PC-3 (cell line): ENCODE measurements at regions not wholly inside any gene's neighbourhood (a gene's known extent, or its start where the extent isn't known, plus 50 kb on each side); places are given as distances from the start of the nearest gene placed in this dataset.

ENCODE experiments used
- ATAC-seq: fragments of 200-7000 bp; cut with Tn5 transposase; 2 replicates; pipeline ENCODE4 v1.9.1; 2020; ENCODE audit warnings: mild to moderate bottlenecking, moderate library complexity
- BruUV-seq: library from RNA; stranded (reverse); fragments of 400-500 nt; replicated peaks from 2 replicates; lab custom pipeline; 2021; lab: Mats Ljungman, UMichigan
- CTCF ChIA-PET: fragments of 300-600 bp; sonication (Branson Sonifier 250); formaldehyde crosslinking; loops from one replicate; lab custom pipeline; 2022; ENCODE audit warnings: antibody characterized with exemption; lab: Charles Lee
- POLR2A ChIA-PET: fragments of 300-600 bp; sonication (Branson Sonifier 250); formaldehyde crosslinking; loops from one replicate; lab custom pipeline; 2022; ENCODE audit warnings: antibody characterized with exemption; ENCODE audit not compliant: unreplicated experiment; lab: Charles Lee
- DNase-seq: peaks from one replicate; pipeline ENCODE4 v3.0.0-alpha.2; 2015
- H2AFZ ChIP-seq: fragments of 300-600 bp; sonication (generic); 2 replicates; pipeline ENCODE4 v1.6.0; 2016; ENCODE audit warnings: antibody characterized with exemption, low read length
- H3F3A ChIP-seq: fragments of 300-600 bp; sonication (generic); one replicate; pipeline ENCODE4 v1.6.0; 2017; ENCODE audit warnings: antibody characterized with exemption, low read length, control low read depth, mild to moderate bottlenecking; ENCODE audit not compliant: unreplicated experiment
- H3K27ac ChIP-seq: fragments of 300-600 bp; sonication (generic); 2 replicates; pipeline ENCODE4 v1.5.1; 2016; ENCODE audit warnings: mild to moderate bottlenecking, low read length
- H3K27me3 ChIP-seq: fragments of 300-600 bp; sonication (generic); 2 replicates; pipeline ENCODE4 v1.6.1; 2016; ENCODE audit warnings: low read length, mixed read lengths
- H3K36me3 ChIP-seq: fragments of 300-600 bp; sonication (generic); 2 replicates; pipeline ENCODE4 v1.6.1; 2016; ENCODE audit warnings: low read depth, mixed run types, low read length, mixed read lengths
- H3K4me1 ChIP-seq: fragments of 300-600 bp; sonication (generic); 2 replicates; pipeline ENCODE4 v1.5.1; 2016; ENCODE audit warnings: low read length; ENCODE audit not compliant: insufficient read depth
- H3K4me2 ChIP-seq: fragments of 300-600 bp; sonication (generic); 2 replicates; pipeline ENCODE4 v1.6.0; 2016; ENCODE audit warnings: low read length
- H3K4me3 ChIP-seq: fragments of 300-600 bp; sonication (generic); 2 replicates; pipeline ENCODE4 v1.5.1; 2016; ENCODE audit warnings: mild to moderate bottlenecking, low read length, mixed read lengths
- H3K79me2 ChIP-seq: fragments of 300-600 bp; sonication (generic); 2 replicates; pipeline ENCODE4 v1.6.1; 2017; ENCODE audit warnings: low read length, mixed read lengths
- H3K9ac ChIP-seq: fragments of 300-600 bp; sonication (generic); 2 replicates; pipeline ENCODE4 v1.6.0; 2016; ENCODE audit warnings: mild to moderate bottlenecking, low read length
- H3K9me2 ChIP-seq: fragments of 300-600 bp; sonication (generic); replicated peaks from 2 replicates; pipeline ENCODE4 v1.6.1; 2016; ENCODE audit warnings: mixed run types, low read length, mixed read lengths
- H3K9me3 ChIP-seq: fragments of 300-600 bp; sonication (generic); 2 replicates; pipeline ENCODE4 v1.6.1; 2016; ENCODE audit warnings: low read length, mixed read lengths
- H4K20me1 ChIP-seq: fragments of 300-600 bp; sonication (generic); 2 replicates; pipeline ENCODE4 v1.6.1; 2016; ENCODE audit warnings: low read length, mixed read lengths
- EZH2 ChIP-seq: fragments of 300-600 bp; sonication (generic); IDR thresholded peaks from one replicate; pipeline ENCODE4 v1.6.1; 2017; ENCODE audit warnings: antibody characterized with exemption, mild to moderate bottlenecking, low read length; ENCODE audit not compliant: unreplicated experiment
- EZH2phosphoT487 ChIP-seq: fragments of 300-600 bp; sonication (generic); IDR thresholded peaks from 2 replicates; pipeline ENCODE4 v1.6.1; 2018; ENCODE audit warnings: mild to moderate bottlenecking, antibody characterized with exemption, low read length, borderline replicate concordance
- intact Hi-C: fragments of 100-400 bp; cut with micrococcal nuclease; formaldehyde crosslinking; loops from 2 replicates; pipeline ENCODE4 v1.9.0; 2023
- TF ChIP-seq, protein P1 (sequence below): fragments of 300-600 bp; sonication (generic); conservative IDR thresholded peaks from 2 replicates; pipeline ENCODE4 v1.5.1; 2017; ENCODE audit warnings: antibody characterized with exemption, low read depth, mild to moderate bottlenecking, low read length

DNA sequence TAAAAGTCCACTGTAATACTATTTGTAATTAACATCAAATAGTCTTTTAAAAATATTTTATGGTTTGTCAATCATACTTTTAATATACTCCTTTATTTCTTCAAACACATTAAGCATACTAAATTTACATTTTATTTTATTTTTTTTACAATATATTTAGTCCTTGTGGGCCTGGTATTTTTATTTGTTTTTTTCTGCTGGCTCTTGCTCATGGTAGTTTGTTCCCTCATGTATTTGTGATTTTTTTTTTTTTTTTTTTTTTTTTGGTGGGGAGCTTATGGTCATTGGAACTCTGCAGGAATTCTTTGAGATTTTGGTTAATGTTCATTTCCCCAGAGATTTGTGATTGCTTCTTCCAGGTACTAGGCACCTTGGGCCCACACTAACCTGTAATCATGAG, 185.5 kb downstream of the PDGFRA start:
- Histone ChIP-seq H3K4me1 (no peaks in the 10 kb centered on the region), H3K79me2 (no peaks in the 10 kb centered on the region), H4K20me1 (no peaks in the 10 kb centered on the region), H3F3A (no peaks in the 10 kb centered on the region), H3K9me3 (0 out of 2 replicates have a peak, but pooled peaks cover 4% of the 10 kb centered on the region), H3K9me2 (no peaks in the 10 kb centered on the region), H3K36me3 (no peaks in the 10 kb centered on the region), H3K27ac (no peak overlapping the region), H3K9ac (no peak overlapping the region), H3K27me3 (peaks cover 6% of the 10 kb centered on the region; the same call in 1 of the 2 replicates), H2AFZ (no peak overlapping the region), H3K4me3 (no peak overlapping the region), H3K4me2 (no peak overlapping the region)
- no peak for DNase-seq
- ATAC-seq: no peak
- no TSS peak for BruUV-seq
- intact Hi-C loops: no loop called here
- CTCF ChIA-PET: no interaction called here
- no peak for TF ChIP-seq EZH2phosphoT487
- no peak for TF ChIP-seq EZH2
- POLR2A ChIA-PET: no interaction called here

DNA sequence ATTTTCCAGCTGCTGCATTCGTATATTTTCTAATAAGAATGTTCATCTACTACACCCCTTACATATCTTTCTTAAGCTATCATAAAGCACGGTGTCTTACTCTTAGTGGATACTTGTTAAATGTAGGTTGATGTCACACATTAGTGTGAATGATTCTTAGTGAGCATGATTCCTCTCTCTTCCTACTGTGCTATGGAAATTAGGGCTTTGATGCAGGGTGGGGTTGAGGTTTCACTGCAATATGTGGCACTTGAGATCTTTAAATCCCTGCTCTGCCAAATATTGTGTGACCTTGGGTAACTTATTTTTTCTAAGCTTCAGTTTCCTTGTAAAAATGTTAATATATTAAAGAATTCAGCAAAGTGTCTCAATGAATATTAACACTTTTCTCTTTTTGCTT, 188.4 kb downstream of the PDGFRA start:
- H3K4me1 ChIP-seq: no peaks in the 10 kb centered on the region
- 0 out of 2 replicates have a peak, but pooled peaks cover 4% of the 10 kb centered on the region for H3K9me3 ChIP-seq
- H2AFZ ChIP-seq: no peak overlapping the region
- H3K4me3 ChIP-seq: no peak overlapping the region
- BruUV-seq: no TSS peak
- H3K9ac ChIP-seq: no peak overlapping the region
- ChIA-PET POLR2A (no interaction called here), CTCF (no interaction called here)
- no peak overlapping the region for H3K4me2 ChIP-seq
- H3F3A ChIP-seq: no peaks in the 10 kb centered on the region
- peaks cover 6% of the 10 kb centered on the region; the same call in 1 of the 2 replicates for H3K27me3 ChIP-seq
- no peaks in the 10 kb centered on the region for H3K9me2 ChIP-seq
- ATAC-seq (no peak), DNase-seq (no peak)
- TF ChIP-seq, protein P1, sequence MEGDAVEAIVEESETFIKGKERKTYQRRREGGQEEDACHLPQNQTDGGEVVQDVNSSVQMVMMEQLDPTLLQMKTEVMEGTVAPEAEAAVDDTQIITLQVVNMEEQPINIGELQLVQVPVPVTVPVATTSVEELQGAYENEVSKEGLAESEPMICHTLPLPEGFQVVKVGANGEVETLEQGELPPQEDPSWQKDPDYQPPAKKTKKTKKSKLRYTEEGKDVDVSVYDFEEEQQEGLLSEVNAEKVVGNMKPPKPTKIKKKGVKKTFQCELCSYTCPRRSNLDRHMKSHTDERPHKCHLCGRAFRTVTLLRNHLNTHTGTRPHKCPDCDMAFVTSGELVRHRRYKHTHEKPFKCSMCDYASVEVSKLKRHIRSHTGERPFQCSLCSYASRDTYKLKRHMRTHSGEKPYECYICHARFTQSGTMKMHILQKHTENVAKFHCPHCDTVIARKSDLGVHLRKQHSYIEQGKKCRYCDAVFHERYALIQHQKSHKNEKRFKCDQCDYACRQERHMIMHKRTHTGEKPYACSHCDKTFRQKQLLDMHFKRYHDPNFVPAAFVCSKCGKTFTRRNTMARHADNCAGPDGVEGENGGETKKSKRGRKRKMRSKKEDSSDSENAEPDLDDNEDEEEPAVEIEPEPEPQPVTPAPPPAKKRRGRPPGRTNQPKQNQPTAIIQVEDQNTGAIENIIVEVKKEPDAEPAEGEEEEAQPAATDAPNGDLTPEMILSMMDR: no peak
- TF ChIP-seq EZH2: no peak
- no peak for TF ChIP-seq EZH2phosphoT487
- no peaks in the 10 kb centered on the region for H3K36me3 ChIP-seq
- no peaks in the 10 kb centered on the region for H3K79me2 ChIP-seq
- intact Hi-C loops: no loop called here
- no peaks in the 10 kb centered on the region for H4K20me1 ChIP-seq
- no peak overlapping the region for H3K27ac ChIP-seq

DNA sequence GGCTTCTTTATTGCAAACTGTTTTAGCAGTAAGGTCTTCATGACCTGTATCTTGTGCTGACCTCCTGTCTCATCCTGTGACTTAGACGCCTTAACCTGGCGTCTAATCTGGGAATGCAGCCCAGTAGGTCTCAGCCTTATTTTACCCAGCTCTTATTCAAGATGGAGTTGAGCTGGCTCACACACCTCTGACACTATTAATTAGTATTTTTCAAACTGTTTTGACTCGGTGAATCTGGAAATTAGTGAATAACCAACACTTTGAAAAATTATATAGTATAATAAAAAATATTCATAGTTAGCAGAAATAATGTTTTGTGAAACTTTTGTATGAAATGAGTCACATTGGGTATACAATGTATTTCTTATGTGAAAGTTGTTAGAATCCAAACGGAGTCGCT, 189.4 kb downstream of the PDGFRA start:
- POLR2A ChIA-PET: no interaction called here
- TF ChIP-seq EZH2phosphoT487: no peak
- TF ChIP-seq, protein P1: no peak
- no peak for TF ChIP-seq EZH2
- H3K4me2 ChIP-seq: no peak overlapping the region
- no peaks in the 10 kb centered on the region for H3K79me2 ChIP-seq
- intact Hi-C loops: no loop called here
- no peak overlapping the region for H3K4me3 ChIP-seq
- no peaks in the 10 kb centered on the region for H3F3A ChIP-seq
- H4K20me1 ChIP-seq: no peaks in the 10 kb centered on the region
- H3K9ac ChIP-seq: no peak overlapping the region
- no peak for ATAC-seq
- H3K9me3 ChIP-seq: 0 out of 2 replicates have a peak, but pooled peaks cover 4% of the 10 kb centered on the region
- peaks cover 2% of the 10 kb centered on the region; the same call in 1 of the 2 replicates for H3K27me3 ChIP-seq
- no peak overlapping the region for H3K27ac ChIP-seq
- H3K4me1 ChIP-seq: no peaks in the 10 kb centered on the region
- no TSS peak for BruUV-seq
- DNase-seq: no peak
- no peaks in the 10 kb centered on the region for H3K9me2 ChIP-seq
- CTCF ChIA-PET: no interaction called here
- no peak overlapping the region for H2AFZ ChIP-seq
- H3K36me3 ChIP-seq: no peaks in the 10 kb centered on the region
